NB4 (cell line): ENCODE measurements at regions not wholly inside any gene's neighbourhood (a gene's known extent, or its start where the extent isn't known, plus 50 kb on each side); places are given as distances from the start of the nearest gene placed in this dataset.
"Not testable (repeated sequence)": the region's sequence is repeated elsewhere in the genome, so short reads cannot be mapped to it uniquely, and the experiment has no call there.

Experiments
- DNase-seq: peaks from one replicate; pipeline ENCODE4 v3.0.0; 2010; ENCODE audit warnings: low read depth
- H3K4me3 ChIP-seq: one replicate; pipeline ENCODE4 v1.5.1; 2011; ENCODE audit warnings: mild to moderate bottlenecking, low read depth, low read length, moderate library complexity
- CTCF ChIP-seq: IDR thresholded peaks from one replicate; pipeline ENCODE4 v1.5.1; 2012; ENCODE audit warnings: low read depth, low read length
- MAX ChIP-seq: IDR thresholded peaks from 2 replicates; pipeline ENCODE4 v1.6.1; 2011; ENCODE audit warnings: low read depth, low read length
- MYC ChIP-seq: IDR thresholded peaks from 2 replicates; pipeline ENCODE4 v1.6.1; 2011; ENCODE audit warnings: low read depth, low read length
- POLR2A ChIP-seq: IDR thresholded peaks from 2 replicates; pipeline ENCODE4 v1.6.1; 2011; ENCODE audit warnings: mild to moderate bottlenecking; ENCODE audit not compliant: insufficient read length; ENCODE audit errors: extremely low read depth

- no peak for DNase-seq
These were observed 423.7 kb upstream of the ACVR2A start for GRCh38 chr2:147420947-147421675.

GRCh38 chr2:147420517-147420916, 424.3 kb upstream of the ACVR2A start:
- H3K4me3 ChIP-seq = no peak overlapping the region
- no peak for TF ChIP-seq MAX
- TF ChIP-seq POLR2A = no peak
- no peak for TF ChIP-seq MYC
- no peak for TF ChIP-seq CTCF
- no peak for DNase-seq

More at GRCh38 chr2:147420947-147421675, 423.7 kb upstream of the ACVR2A start:
- no peak overlapping the region for H3K4me3 ChIP-seq
- TF ChIP-seq MAX = no peak
- TF ChIP-seq MYC = no peak
- no peak for TF ChIP-seq CTCF
- no peak for TF ChIP-seq POLR2A

GRCh38 chr2:147416099-147416498, 428.7 kb upstream of the ACVR2A start:
- TF ChIP-seq MYC (no peak), MAX (no peak), POLR2A (no peak), CTCF (no peak)
- H3K4me3 ChIP-seq = no peak overlapping the region
- DNase-seq = no peak

- not testable (repeated sequence) for DNase-seq, H3K4me3 ChIP-seq
These were observed 430.2 kb upstream of the ACVR2A start for GRCh38 chr2:147414656-147415055.

GRCh38 chr2:147408357-147408756, 436.5 kb upstream of the ACVR2A start:
- no peak for DNase-seq
- H3K4me3 ChIP-seq = no peak overlapping the region
- TF ChIP-seq POLR2A (no peak), MAX (no peak), CTCF (no peak), MYC (no peak)

- TF ChIP-seq POLR2A (no peak), CTCF (no peak), MAX (no peak), MYC (no peak)
- no peak overlapping the region for H3K4me3 ChIP-seq
- DNase-seq = no peak
These were observed 439.2 kb upstream of the ACVR2A start for GRCh38 chr2:147405651-147406050.
